WTC11 (cell line): ENCODE measurements at regions not wholly inside any gene's neighbourhood (a gene's known extent, or its start where the extent isn't known, plus 50 kb on each side); places are given as distances from the start of the nearest gene placed in this dataset.

Experiments used
- CTCF ChIP-seq: fragments of 200-600 bp; IDR thresholded peaks from 2 replicates; pipeline ENCODE4 v1.8.0; 2022; ENCODE audit warnings: antibody characterized with exemption
- FOXP4 ChIP-seq: sonication (generic); formaldehyde crosslinking; IDR thresholded peaks from 2 replicates; pipeline ENCODE4 v1.8.0; 2022; ENCODE audit warnings: mild to moderate bottlenecking, missing genetic modification reagents
- MXD4 ChIP-seq: fragments of 250-450 bp; sonication (Bioruptor Pico); IDR thresholded peaks from 2 replicates; pipeline ENCODE4 v1.8.0; 2021; ENCODE audit warnings: mild to moderate bottlenecking, moderate library complexity, borderline replicate concordance
- NFYB ChIP-seq: sonication (generic); formaldehyde crosslinking; conservative IDR thresholded peaks from 2 replicates; pipeline ENCODE4 v1.8.0; 2022; ENCODE audit warnings: low read depth, missing genetic modification reagents
- NR3C1 ChIP-seq: sonication (generic); formaldehyde crosslinking; conservative IDR thresholded peaks from 2 replicates; pipeline ENCODE4 v1.8.1; 2023; ENCODE audit warnings: low read depth, mild to moderate bottlenecking, missing genetic modification reagents
- USF2 ChIP-seq: sonication (generic); formaldehyde crosslinking; IDR thresholded peaks from 2 replicates; pipeline ENCODE4 v1.8.1; 2023; ENCODE audit warnings: mild to moderate bottlenecking, missing genetic modification reagents, moderate library complexity
- ZNF425 ChIP-seq: fragments of 250-450 bp; sonication (Bioruptor Pico); conservative IDR thresholded peaks from 2 replicates; pipeline ENCODE4 v1.9.0; 2021; ENCODE audit warnings: mild to moderate bottlenecking

GRCh38 chr7:25841575-25841974, 310.4 kb upstream of the NFE2L3 start:
- no peak for TF ChIP-seq USF2
- TF ChIP-seq NR3C1 (CRISPR knock-in tag), result no peak
- TF ChIP-seq CTCF, result no peak
- no peak for TF ChIP-seq FOXP4 (CRISPR knock-in tag)
- TF ChIP-seq NFYB (CRISPR knock-in tag), result no peak
- no peak for TF ChIP-seq ZNF425 (CRISPR knock-in tag)
- TF ChIP-seq MXD4 (CRISPR knock-in tag), result no peak
